HepG2 (cell line): ENCODE measurements at regions not wholly inside any gene's neighbourhood (a gene's known extent, or its start where the extent isn't known, plus 50 kb on each side); places are given as distances from the start of the nearest gene placed in this dataset.

Source experiments
- ATAC-seq: fragments of 200-7000 bp; cut with Tn5 transposase; 3 replicates; pipeline ENCODE4 v1.9.1; 2020; ENCODE audit warnings: mild to moderate bottlenecking, moderate library complexity
- BruUV-seq: library from RNA; stranded (reverse); fragments of 400-500 nt; replicated peaks from 2 replicates; lab custom pipeline; 2021; lab: Mats Ljungman, UMichigan
- CTCF ChIA-PET: fragments of 300-600 bp; formaldehyde crosslinking; extraction: SDS; loops from one replicate; lab custom pipeline; 2021; ENCODE audit warnings: low total read pairs, inconsistent platforms, low intra/inter-chr PET ratio; lab: Yijun Ruan, JAX
- POLR2A ChIA-PET: fragments of 350-600 bp; sonication (Branson Sonifier 250); formaldehyde crosslinking; loops from one replicate; lab custom pipeline; 2020; ENCODE audit warnings: antibody characterized with exemption, inconsistent platforms; lab: Yijun Ruan, JAX
- DNase-seq: peaks from one replicate; pipeline ENCODE4 v3.0.0-alpha.2; 2015; ENCODE audit warnings: low spot score
- FAIRE-seq: peaks from 3 replicates; lab custom pipeline; 2011; peaks lifted over from hg19 to GRCh38; lab: Jason Lieb, UNC
- H2AFZ ChIP-seq: one replicate; pipeline ENCODE4 v1.6.1; 2011; ENCODE audit warnings: low read length, inconsistent platforms
- H3K27ac ChIP-seq: fragments of 300-600 bp; 3 replicates; pipeline ENCODE4 v1.8.0; 2011; ENCODE audit warnings: mixed run types, mild to moderate bottlenecking, mixed read lengths, low read length, inconsistent platforms; ENCODE audit not compliant: insufficient read depth; ENCODE audit errors: extremely low read length
- H3K27me3 ChIP-seq, 2 experiments: fragments of 200-600 bp in 1 of 2; 2 replicates in 1 of 2; 3 replicates in 1 of 2; pipeline versions ENCODE4 v1.6.0 to v1.8.0; 2011; ENCODE audit warnings: low read length in 2 of 2, mild to moderate bottlenecking in 2 of 2, moderate library complexity in 2 of 2, inconsistent platforms in 1 of 2; ENCODE audit not compliant: insufficient read depth in 2 of 2, control insufficient read depth in 1 of 2
- H3K36me3 ChIP-seq, 2 experiments: fragments of 200-600 bp in 1 of 2; replicated peaks in 1 of 2; 2 replicates in 1 of 2; 3 replicates in 1 of 2; pipeline versions ENCODE4 v1.5.1 to v1.8.0; 2011; ENCODE audit warnings: low read length in 2 of 2, inconsistent platforms in 1 of 2; ENCODE audit not compliant: insufficient read depth in 2 of 2, control insufficient read depth in 1 of 2
- H3K4me1 ChIP-seq: 2 replicates; pipeline ENCODE4 v1.5.1; 2012; ENCODE audit warnings: low read length, inconsistent platforms; ENCODE audit not compliant: insufficient read depth
- H3K4me2 ChIP-seq: 2 replicates; pipeline ENCODE4 v1.6.0; 2011; ENCODE audit warnings: low read depth, low read length, inconsistent platforms
- H3K4me3 ChIP-seq, 3 experiments: fragments of 200-600 bp in 1 of 3; sonication (generic), shearing (Covaris generic) in 1 of 3; replicated peaks in 1 of 3; 2 replicates each; pipeline ENCODE4 v1.5.1; 2011 to 2016; ENCODE audit warnings: low read length in 3 of 3, inconsistent platforms in 2 of 3, low read depth in 2 of 3, mild to moderate bottlenecking in 2 of 3, control low read depth in 1 of 3, mixed read lengths in 1 of 3; ENCODE audit not compliant: insufficient read depth in 1 of 3
- H3K79me2 ChIP-seq: one replicate; pipeline ENCODE4 v1.6.1; 2011; ENCODE audit warnings: low read length, inconsistent platforms; ENCODE audit not compliant: insufficient read depth
- H3K9ac ChIP-seq: 2 replicates; pipeline ENCODE4 v1.6.0; 2011; ENCODE audit warnings: mild to moderate bottlenecking, low read depth, low read length, inconsistent platforms; ENCODE audit not compliant: insufficient read depth
- H3K9me3 ChIP-seq: 2 replicates; pipeline ENCODE4 v1.5.1; 2012; ENCODE audit warnings: mild to moderate bottlenecking, low read length
- H4K20me1 ChIP-seq: 2 replicates; pipeline ENCODE4 v1.6.0; 2011; ENCODE audit warnings: inconsistent platforms, mild to moderate bottlenecking, low read length, moderate library complexity; ENCODE audit not compliant: insufficient read depth
- DR1 ChIP-seq: sonication (generic); formaldehyde crosslinking; IDR thresholded peaks from 2 replicates; pipeline ENCODE4 v1.8.0; 2021; ENCODE audit warnings: mild to moderate bottlenecking, missing genetic modification reagents, inconsistent platforms
- HHEX ChIP-seq: IDR thresholded peaks from 2 replicates; pipeline ENCODE4 v1.6.1; 2016; ENCODE audit warnings: control low read depth
- KDM6A ChIP-seq: IDR thresholded peaks from 2 replicates; pipeline ENCODE4 v1.6.1; 2016; ENCODE audit warnings: low read depth
- MEIS1 ChIP-seq: sonication (generic); formaldehyde crosslinking; IDR thresholded peaks from 2 replicates; pipeline ENCODE4 v1.9.0; 2021; ENCODE audit warnings: mild to moderate bottlenecking, missing genetic modification reagents, moderate library complexity, borderline replicate concordance
- NFE2L1 ChIP-seq: sonication (generic); formaldehyde crosslinking; IDR thresholded peaks from 2 replicates; pipeline ENCODE4 v1.4.0; 2020; ENCODE audit warnings: missing genetic modification reagents, mild to moderate bottlenecking, borderline replicate concordance
- SATB2 ChIP-seq: sonication (generic); formaldehyde crosslinking; IDR thresholded peaks from 2 replicates; pipeline ENCODE4 v1.5.0; 2020; ENCODE audit warnings: missing genetic modification reagents
- SIN3B ChIP-seq: fragments of 150-350 bp; IDR thresholded peaks from 2 replicates; pipeline ENCODE4 v1.6.1; 2014; ENCODE audit warnings: low read length
- ZNF34 ChIP-seq: sonication (generic); formaldehyde crosslinking; IDR thresholded peaks from 2 replicates; pipeline ENCODE4 v1.4.0; 2020; ENCODE audit warnings: mild to moderate bottlenecking, missing genetic modification reagents, borderline replicate concordance
- ZNF460 ChIP-seq: sonication (generic); formaldehyde crosslinking; IDR thresholded peaks from 2 replicates; pipeline ENCODE4 v1.5.1; 2020; ENCODE audit warnings: missing genetic modification reagents, mild to moderate bottlenecking, borderline replicate concordance
- WGBS: methylation state at CpG from one replicate; pipeline ENCODE4 v1.1.6; 2017; ENCODE audit warnings: low lambda C conversion rate; 5-methylcytosine and 5-hydroxymethylcytosine counted together
- in situ Hi-C: cut with HindIII; loops from 2 replicates; pipeline ENCODE4 v1.10.0; 2017; ENCODE audit warnings: low pct_unique_long_range_greater_than_20kb; ENCODE audit not compliant: extremely low pct_ligation_motif_present
- intact Hi-C: fragments of 100-400 bp; cut with micrococcal nuclease; formaldehyde crosslinking; loops from one replicate; pipeline ENCODE4 v1.10.0; 2022; ENCODE audit not compliant: unreplicated experiment
- TF ChIP-seq, protein P1 (sequence below): sonication (generic); formaldehyde crosslinking; conservative IDR thresholded peaks from 2 replicates; pipeline ENCODE4 v1.8.1; 2023; ENCODE audit warnings: missing genetic modification reagents
- TF ChIP-seq, protein P2 (sequence below), 2 experiments: fragments of 450-650 bp in 1 of 2; sonication (generic) in 1 of 2; formaldehyde crosslinking in 1 of 2; IDR thresholded peaks; 2 replicates each; pipeline versions ENCODE4 v1.6.1 to v1.8.0; 2016 to 2022; ENCODE audit warnings: antibody characterized with exemption in 1 of 2, mild to moderate bottlenecking in 1 of 2, missing genetic modification reagents in 1 of 2
- TF ChIP-seq, protein P3 (sequence below): IDR thresholded peaks from 2 replicates; pipeline ENCODE4 v1.6.1; 2016; ENCODE audit warnings: low read depth

DNA sequence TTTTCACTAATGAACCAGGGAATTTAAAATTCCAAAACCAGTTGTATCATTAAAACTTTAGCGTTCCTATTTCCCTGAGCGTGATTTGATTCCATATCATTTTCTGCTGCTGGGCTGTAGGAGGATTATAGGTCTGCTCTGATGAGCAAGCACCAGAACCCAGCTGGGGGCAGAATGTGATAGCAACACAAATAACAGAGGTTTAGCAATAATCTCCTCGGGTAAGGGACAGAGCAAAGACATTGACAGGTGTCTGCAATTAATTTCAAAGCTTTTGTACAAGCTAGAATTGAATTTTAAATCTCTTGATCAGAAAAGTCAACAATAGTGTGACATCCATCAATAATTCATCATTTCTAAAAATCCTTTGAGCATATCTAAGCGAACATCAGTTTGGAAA lies 163.4 kb upstream of the RAP2B start (continued):
- TF ChIP-seq, protein P1, sequence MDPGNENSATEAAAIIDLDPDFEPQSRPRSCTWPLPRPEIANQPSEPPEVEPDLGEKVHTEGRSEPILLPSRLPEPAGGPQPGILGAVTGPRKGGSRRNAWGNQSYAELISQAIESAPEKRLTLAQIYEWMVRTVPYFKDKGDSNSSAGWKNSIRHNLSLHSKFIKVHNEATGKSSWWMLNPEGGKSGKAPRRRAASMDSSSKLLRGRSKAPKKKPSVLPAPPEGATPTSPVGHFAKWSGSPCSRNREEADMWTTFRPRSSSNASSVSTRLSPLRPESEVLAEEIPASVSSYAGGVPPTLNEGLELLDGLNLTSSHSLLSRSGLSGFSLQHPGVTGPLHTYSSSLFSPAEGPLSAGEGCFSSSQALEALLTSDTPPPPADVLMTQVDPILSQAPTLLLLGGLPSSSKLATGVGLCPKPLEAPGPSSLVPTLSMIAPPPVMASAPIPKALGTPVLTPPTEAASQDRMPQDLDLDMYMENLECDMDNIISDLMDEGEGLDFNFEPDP (CRISPR knock-in tag) = no peak
- TF ChIP-seq ZNF460 (CRISPR knock-in tag) = no peak
- no peak for TF ChIP-seq SATB2 (CRISPR knock-in tag)

DNA sequence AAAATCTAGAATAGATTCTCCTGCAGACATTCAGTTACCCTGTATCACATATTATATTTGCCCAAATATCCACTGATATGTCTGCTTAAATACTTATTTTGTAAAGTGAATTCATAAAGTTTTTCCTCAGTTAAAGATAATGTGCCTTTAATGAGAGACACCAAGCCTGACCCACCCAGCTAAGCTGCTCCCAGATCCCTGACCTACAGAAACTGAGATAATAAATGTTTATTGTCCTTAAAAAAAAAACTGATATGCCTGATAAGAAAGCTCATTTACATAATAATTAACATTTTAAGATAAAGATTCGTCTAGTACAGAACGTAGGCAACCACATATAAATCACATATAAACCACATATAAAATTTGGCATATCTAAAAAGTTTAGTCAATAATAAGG lies 161.7 kb upstream of the RAP2B start:
- Histone ChIP-seq H3K27me3 (no peaks in the 10 kb centered on the region), H3K4me1 (no peaks in the 10 kb centered on the region), H3K36me3 (no peaks in the 10 kb centered on the region), H2AFZ (no peak overlapping the region), H3K79me2 (no peaks in the 10 kb centered on the region), H3K27ac (no peak overlapping the region), H3K9me3 (no peaks in the 10 kb centered on the region), H3K4me3 (no peak overlapping the region), H4K20me1 (no peaks in the 10 kb centered on the region), H3K9ac (no peak overlapping the region), H3K4me2 (no peak overlapping the region)
- FAIRE-seq (no peak), DNase-seq (no peak), ATAC-seq (no peak)
- in situ Hi-C loops (no loop called here), intact Hi-C loops (no loop called here)
- ChIA-PET CTCF (no interaction called here), POLR2A (no interaction called here)
- 4% methylated on average over 2 of the region's 2 CpGs for WGBS
- BruUV-seq = no TSS peak
- no peak for TF ChIP-seq NFE2L1 (CRISPR knock-in tag)
- TF ChIP-seq, protein P2, sequence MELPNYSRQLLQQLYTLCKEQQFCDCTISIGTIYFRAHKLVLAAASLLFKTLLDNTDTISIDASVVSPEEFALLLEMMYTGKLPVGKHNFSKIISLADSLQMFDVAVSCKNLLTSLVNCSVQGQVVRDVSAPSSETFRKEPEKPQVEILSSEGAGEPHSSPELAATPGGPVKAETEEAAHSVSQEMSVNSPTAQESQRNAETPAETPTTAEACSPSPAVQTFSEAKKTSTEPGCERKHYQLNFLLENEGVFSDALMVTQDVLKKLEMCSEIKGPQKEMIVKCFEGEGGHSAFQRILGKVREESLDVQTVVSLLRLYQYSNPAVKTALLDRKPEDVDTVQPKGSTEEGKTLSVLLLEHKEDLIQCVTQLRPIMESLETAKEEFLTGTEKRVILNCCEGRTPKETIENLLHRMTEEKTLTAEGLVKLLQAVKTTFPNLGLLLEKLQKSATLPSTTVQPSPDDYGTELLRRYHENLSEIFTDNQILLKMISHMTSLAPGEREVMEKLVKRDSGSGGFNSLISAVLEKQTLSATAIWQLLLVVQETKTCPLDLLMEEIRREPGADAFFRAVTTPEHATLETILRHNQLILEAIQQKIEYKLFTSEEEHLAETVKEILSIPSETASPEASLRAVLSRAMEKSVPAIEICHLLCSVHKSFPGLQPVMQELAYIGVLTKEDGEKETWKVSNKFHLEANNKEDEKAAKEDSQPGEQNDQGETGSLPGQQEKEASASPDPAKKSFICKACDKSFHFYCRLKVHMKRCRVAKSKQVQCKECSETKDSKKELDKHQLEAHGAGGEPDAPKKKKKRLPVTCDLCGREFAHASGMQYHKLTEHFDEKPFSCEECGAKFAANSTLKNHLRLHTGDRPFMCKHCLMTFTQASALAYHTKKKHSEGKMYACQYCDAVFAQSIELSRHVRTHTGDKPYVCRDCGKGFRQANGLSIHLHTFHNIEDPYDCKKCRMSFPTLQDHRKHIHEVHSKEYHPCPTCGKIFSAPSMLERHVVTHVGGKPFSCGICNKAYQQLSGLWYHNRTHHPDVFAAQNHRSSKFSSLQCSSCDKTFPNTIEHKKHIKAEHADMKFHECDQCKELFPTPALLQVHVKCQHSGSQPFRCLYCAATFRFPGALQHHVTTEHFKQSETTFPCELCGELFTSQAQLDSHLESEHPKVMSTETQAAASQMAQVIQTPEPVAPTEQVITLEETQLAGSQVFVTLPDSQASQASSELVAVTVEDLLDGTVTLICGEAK (IDR thresholded peaks at IDR 0.05) = no peak
- TF ChIP-seq, protein P2 (CRISPR knock-in tag; IDR thresholded peaks at IDR 0.05) = no peak
- no peak for TF ChIP-seq KDM6A (CRISPR knock-in tag)
- TF ChIP-seq, protein P3, sequence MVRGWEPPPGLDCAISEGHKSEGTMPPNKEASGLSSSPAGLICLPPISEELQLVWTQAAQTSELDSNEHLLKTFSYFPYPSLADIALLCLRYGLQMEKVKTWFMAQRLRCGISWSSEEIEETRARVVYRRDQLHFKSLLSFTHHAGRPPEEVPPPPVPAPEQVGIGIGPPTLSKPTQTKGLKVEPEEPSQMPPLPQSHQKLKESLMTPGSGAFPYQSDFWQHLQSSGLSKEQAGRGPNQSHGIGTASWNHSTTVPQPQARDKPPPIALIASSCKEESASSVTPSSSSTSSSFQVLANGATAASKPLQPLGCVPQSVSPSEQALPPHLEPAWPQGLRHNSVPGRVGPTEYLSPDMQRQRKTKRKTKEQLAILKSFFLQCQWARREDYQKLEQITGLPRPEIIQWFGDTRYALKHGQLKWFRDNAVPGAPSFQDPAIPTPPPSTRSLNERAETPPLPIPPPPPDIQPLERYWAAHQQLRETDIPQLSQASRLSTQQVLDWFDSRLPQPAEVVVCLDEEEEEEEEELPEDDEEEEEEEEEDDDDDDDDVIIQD (CRISPR knock-in tag) = no peak
- no peak for TF ChIP-seq MEIS1 (CRISPR knock-in tag)
- TF ChIP-seq HHEX (CRISPR knock-in tag) = no peak
- no peak for TF ChIP-seq DR1
- no peak for TF ChIP-seq ZNF34 (CRISPR knock-in tag)
- no peak for TF ChIP-seq SIN3B
